Mammary epithelial cell (primary cell): ENCODE measurements at regions not wholly inside any gene's neighbourhood (a gene's known extent, or its start where the extent isn't known, plus 50 kb on each side); places are given as distances from the start of the nearest gene placed in this dataset.

Experiments
- EZH2 ChIP-seq: IDR thresholded peaks from 2 replicates; pipeline ENCODE4 v1.6.1; 2012; ENCODE audit warnings: low read length, inconsistent platforms, borderline replicate concordance
- TF ChIP-seq, protein P1 (sequence below), 2 donors: IDR thresholded peaks in 1 of 2; conservative IDR thresholded peaks in 1 of 2; 2 replicates each; pipeline ENCODE4 v1.5.1; 2011 to 2012; ENCODE audit warnings: inconsistent platforms in 2 of 2, low read length in 2 of 2, mild to moderate bottlenecking in 2 of 2, control low read depth in 1 of 2, low read depth in 1 of 2; ENCODE audit not compliant: insufficient read depth in 1 of 2; ENCODE audit errors: extremely low read depth in 1 of 2

GRCh38 chr2:122083256-122084048, 328.0 kb downstream of the TSN start:
- TF ChIP-seq, protein P1, sequence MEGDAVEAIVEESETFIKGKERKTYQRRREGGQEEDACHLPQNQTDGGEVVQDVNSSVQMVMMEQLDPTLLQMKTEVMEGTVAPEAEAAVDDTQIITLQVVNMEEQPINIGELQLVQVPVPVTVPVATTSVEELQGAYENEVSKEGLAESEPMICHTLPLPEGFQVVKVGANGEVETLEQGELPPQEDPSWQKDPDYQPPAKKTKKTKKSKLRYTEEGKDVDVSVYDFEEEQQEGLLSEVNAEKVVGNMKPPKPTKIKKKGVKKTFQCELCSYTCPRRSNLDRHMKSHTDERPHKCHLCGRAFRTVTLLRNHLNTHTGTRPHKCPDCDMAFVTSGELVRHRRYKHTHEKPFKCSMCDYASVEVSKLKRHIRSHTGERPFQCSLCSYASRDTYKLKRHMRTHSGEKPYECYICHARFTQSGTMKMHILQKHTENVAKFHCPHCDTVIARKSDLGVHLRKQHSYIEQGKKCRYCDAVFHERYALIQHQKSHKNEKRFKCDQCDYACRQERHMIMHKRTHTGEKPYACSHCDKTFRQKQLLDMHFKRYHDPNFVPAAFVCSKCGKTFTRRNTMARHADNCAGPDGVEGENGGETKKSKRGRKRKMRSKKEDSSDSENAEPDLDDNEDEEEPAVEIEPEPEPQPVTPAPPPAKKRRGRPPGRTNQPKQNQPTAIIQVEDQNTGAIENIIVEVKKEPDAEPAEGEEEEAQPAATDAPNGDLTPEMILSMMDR (conservative IDR thresholded peaks at IDR 0.05 in 1 of 2, IDR thresholded peaks at IDR 0.05 in 1 of 2; ENCODE audit: extremely low read depth in 1 of 2, insufficient read depth in 1 of 2, low read depth in 1 of 2, low read length in 2 of 2), result no peak
- TF ChIP-seq EZH2, result no peak
